H1 (cell line): ENCODE measurements at regions not wholly inside any gene's neighbourhood (a gene's known extent, or its start where the extent isn't known, plus 50 kb on each side); places are given as distances from the start of the nearest gene placed in this dataset.

Experiments
- CTCF ChIA-PET: fragments of 300-600 bp; sonication (Branson Sonifier 250); formaldehyde crosslinking; loops from one replicate; lab custom pipeline; 2021; ENCODE audit not compliant: partially characterized antibody; lab: Charles Lee
- POLR2A ChIA-PET: fragments of 300-600 bp; sonication (Branson Sonifier 250); formaldehyde crosslinking; loops from one replicate; lab custom pipeline; 2021; ENCODE audit warnings: inconsistent platforms; ENCODE audit not compliant: partially characterized antibody; lab: Charles Lee
- DNase-seq, 2 experiments: peaks; one replicate each; pipeline versions ENCODE4 v3.0.0 to v3.0.0-alpha.2; 2010 to 2022; ENCODE audit warnings: low spot score in 2 of 2, low read depth in 1 of 2, mixed read lengths in 1 of 2
- FAIRE-seq: peaks from 2 replicates; lab custom pipeline; 2011; peaks lifted over from hg19 to GRCh38; lab: Jason Lieb, UNC
- H2AFZ ChIP-seq: 2 replicates; pipeline ENCODE4 v1.8.1; 2012; ENCODE audit warnings: low read length, inconsistent platforms
- H2AK5ac ChIP-seq: 2 replicates; pipeline ENCODE4 v1.6.1; 2013; ENCODE audit warnings: low read depth, low read length
- H2BK120ac ChIP-seq: replicated peaks from 2 replicates; pipeline ENCODE3; 2013; ENCODE audit warnings: low read depth, low read length, inconsistent platforms
- H2BK12ac ChIP-seq: 2 replicates; pipeline ENCODE4 v1.6.1; 2013; ENCODE audit warnings: low read depth, low read length
- H2BK15ac ChIP-seq: 2 replicates; pipeline ENCODE4 v1.6.1; 2013; ENCODE audit warnings: low read length
- H2BK20ac ChIP-seq: 2 replicates; pipeline ENCODE4 v1.6.1; 2013; ENCODE audit warnings: low read length
- H2BK5ac ChIP-seq: 2 replicates; pipeline ENCODE4 v1.6.1; 2013; ENCODE audit warnings: low read depth, low read length
- H3K14ac ChIP-seq: 2 replicates; pipeline ENCODE4 v1.6.1; 2013; ENCODE audit warnings: inconsistent platforms; ENCODE audit not compliant: insufficient read length
- H3K18ac ChIP-seq: 2 replicates; pipeline ENCODE4 v1.6.1; 2013; ENCODE audit warnings: low read length; ENCODE audit errors: extremely low read depth
- H3K23ac ChIP-seq: 2 replicates; pipeline ENCODE4 v1.6.1; 2013; ENCODE audit warnings: inconsistent platforms; ENCODE audit not compliant: insufficient read length
- H3K23me2 ChIP-seq: 2 replicates; pipeline ENCODE4 v1.6.1; 2013; ENCODE audit warnings: low read depth, low read length
- H3K27ac ChIP-seq: 2 replicates; pipeline ENCODE4 v1.6.1; 2011; ENCODE audit warnings: low read depth, low read length, inconsistent platforms
- H3K27me3 ChIP-seq, 4 experiments: replicated peaks in 1 of 4; 1 replicate in 1 of 4; 2 replicates in 3 of 4; pipeline versions ENCODE4 v1.6.1 to v1.8.1; 2011 to 2013; ENCODE audit warnings: low read length in 3 of 4, mild to moderate bottlenecking in 3 of 4, inconsistent platforms in 2 of 4, mixed read lengths in 2 of 4, moderate library complexity in 1 of 4; ENCODE audit not compliant: control insufficient read depth in 3 of 4, insufficient read depth in 3 of 4; ENCODE audit errors: extremely low read depth in 1 of 4
- H3K36me3 ChIP-seq, 4 experiments: 2 replicates each; pipeline versions ENCODE4 v1.6.1 to v1.8.1; 2011 to 2013; ENCODE audit warnings: mild to moderate bottlenecking in 4 of 4, low read length in 3 of 4, moderate library complexity in 2 of 4, control low read depth in 1 of 4, inconsistent platforms in 1 of 4; ENCODE audit not compliant: insufficient read depth in 4 of 4, control insufficient read depth in 2 of 4
- H3K4ac ChIP-seq: replicated peaks from 2 replicates; pipeline ENCODE3; 2013; ENCODE audit warnings: low read length, low read depth, mixed read lengths, inconsistent platforms; ENCODE audit not compliant: insufficient read length
- H3K4me1 ChIP-seq, 4 experiments: replicated peaks in 1 of 4; 1 replicate in 1 of 4; 2 replicates in 3 of 4; pipeline versions ENCODE4 v1.6.1 to v1.8.1; 2011 to 2013; ENCODE audit warnings: low read length in 3 of 4, inconsistent platforms in 2 of 4, mixed read lengths in 1 of 4; ENCODE audit not compliant: insufficient read depth in 4 of 4, control insufficient read depth in 3 of 4
- H3K4me2 ChIP-seq, 2 experiments: 2 replicates each; pipeline versions ENCODE4 v1.6.1 to v1.8.1; 2011 to 2013; ENCODE audit warnings: low read depth in 2 of 2, low read length in 2 of 2, control low read depth in 1 of 2, inconsistent platforms in 1 of 2, mild to moderate bottlenecking in 1 of 2; ENCODE audit not compliant: insufficient read depth in 1 of 2
- H3K4me3 ChIP-seq, 4 experiments: fragments of 200-600, 300-600 bp in 1 of 4; sonication (generic), shearing (Covaris generic), sonication (Bioruptor Twin) in 1 of 4; 2 replicates each; pipeline versions ENCODE4 v1.5.1 to v1.8.1; 2011 to 2016; ENCODE audit warnings: low read length in 4 of 4, low read depth in 3 of 4, control low read depth in 2 of 4, inconsistent platforms in 2 of 4, mild to moderate bottlenecking in 2 of 4, mixed read lengths in 1 of 4, moderate library complexity in 1 of 4; ENCODE audit not compliant: insufficient read depth in 2 of 4; ENCODE audit errors: extremely low read depth in 1 of 4
- H3K56ac ChIP-seq: replicated peaks from 2 replicates; pipeline ENCODE3; 2013; ENCODE audit warnings: low read depth, mild to moderate bottlenecking, mixed read lengths, low read length, inconsistent platforms; ENCODE audit not compliant: insufficient read length
- H3K79me1 ChIP-seq: 2 replicates; pipeline ENCODE4 v1.6.1; 2013; ENCODE audit warnings: low read depth, low read length, control low read depth
- H3K79me2 ChIP-seq, 2 experiments: 2 replicates each; pipeline versions ENCODE4 v1.6.1 to v1.8.1; 2012 to 2013; ENCODE audit warnings: low read length in 2 of 2, mild to moderate bottlenecking in 2 of 2, inconsistent platforms in 1 of 2; ENCODE audit not compliant: insufficient read depth in 2 of 2, control insufficient read depth in 1 of 2
- H3K9ac ChIP-seq, 4 experiments: replicated peaks in 1 of 4; 1 replicate in 1 of 4; 2 replicates in 3 of 4; pipeline versions ENCODE4 v1.6.1 to v1.8.1; 2011 to 2013; ENCODE audit warnings: low read depth in 3 of 4, low read length in 3 of 4, control low read depth in 2 of 4, mild to moderate bottlenecking in 2 of 4, moderate library complexity in 2 of 4, inconsistent platforms in 1 of 4; ENCODE audit errors: extremely low read depth in 1 of 4
- H3K9me3 ChIP-seq, 2 experiments: 2 replicates each; pipeline versions ENCODE4 v1.6.1 to v1.8.1; 2012 to 2013; ENCODE audit warnings: mild to moderate bottlenecking in 2 of 2, moderate library complexity in 2 of 2, control low read depth in 1 of 2, inconsistent platforms in 1 of 2, low read depth in 1 of 2, low read length in 1 of 2, mixed read lengths in 1 of 2; ENCODE audit not compliant: insufficient read depth in 2 of 2
- H4K20me1 ChIP-seq, 2 experiments: replicated peaks in 1 of 2; 2 replicates each; pipeline versions ENCODE3 to v1.8.1; 2011 to 2013; ENCODE audit warnings: inconsistent platforms in 2 of 2, low read length in 2 of 2, mild to moderate bottlenecking in 1 of 2; ENCODE audit not compliant: insufficient read depth in 2 of 2, control insufficient read depth in 1 of 2
- H4K5ac ChIP-seq: 2 replicates; pipeline ENCODE4 v1.6.1; 2013; ENCODE audit warnings: low read length, low read depth, mixed read lengths, inconsistent platforms; ENCODE audit not compliant: insufficient read length
- H4K8ac ChIP-seq: 2 replicates; pipeline ENCODE4 v1.8.0; 2013; ENCODE audit warnings: mild to moderate bottlenecking, moderate library complexity, low read length, inconsistent platforms; ENCODE audit not compliant: insufficient read depth; ENCODE audit errors: extremely low read depth
- H4K91ac ChIP-seq: replicated peaks from 2 replicates; pipeline ENCODE3; 2013; ENCODE audit warnings: low read length, mixed read lengths, inconsistent platforms; ENCODE audit not compliant: insufficient read length
- BRCA1 ChIP-seq: IDR thresholded peaks from 2 replicates; pipeline ENCODE4 v1.6.1; 2012; ENCODE audit warnings: low read depth, low read length, improper control_type of control experiment
- CREB1 ChIP-seq: IDR thresholded peaks from 2 replicates; pipeline ENCODE4 v1.6.1; 2012; ENCODE audit warnings: inconsistent platforms
- FOSL1 ChIP-seq: IDR thresholded peaks from 2 replicates; pipeline ENCODE4 v1.6.1; 2011; ENCODE audit warnings: mild to moderate bottlenecking, low read depth, low read length, moderate library complexity; ENCODE audit not compliant: insufficient read depth
- HDAC6 ChIP-seq: IDR thresholded peaks from one replicate; pipeline ENCODE4 v1.7.1; 2012; ENCODE audit warnings: low read depth, mild to moderate bottlenecking, inconsistent platforms, low read length, moderate library complexity
- RFX5 ChIP-seq: IDR thresholded peaks from 2 replicates; pipeline ENCODE4 v1.6.1; 2011; ENCODE audit warnings: low read depth, low read length, improper control_type of control experiment, borderline replicate concordance
- RNF2 ChIP-seq: fragments of 200-900, 300-1000 bp; sonication (generic); IDR thresholded peaks from 2 replicates; pipeline ENCODE4 v1.7.1; 2016; ENCODE audit warnings: borderline replicate concordance, low read depth, mild to moderate bottlenecking, antibody characterized with exemption, low read length; ENCODE audit not compliant: poor library complexity, severe bottlenecking; ENCODE audit errors: missing control alignments
- SAP30 ChIP-seq: fragments of 300-600 bp; sonication (generic); IDR thresholded peaks from 2 replicates; pipeline ENCODE4 v1.7.1; 2012; ENCODE audit warnings: low read length, moderate library complexity, mild to moderate bottlenecking, inconsistent platforms; ENCODE audit not compliant: insufficient read depth, insufficient replicate concordance
- TEAD4 ChIP-seq: IDR thresholded peaks from 2 replicates; pipeline ENCODE4 v1.6.1; 2012; ENCODE audit warnings: low read depth, low read length, inconsistent platforms, mixed read lengths
- TF ChIP-seq, protein P1 (sequence below), 3 experiments: IDR thresholded peaks; 1 replicate in 2 of 3; 2 replicates in 1 of 3; pipeline versions ENCODE4 v1.5.1 to v1.6.1; 2011; ENCODE audit warnings: low read length in 3 of 3, mild to moderate bottlenecking in 3 of 3, inconsistent platforms in 2 of 3, low read depth in 1 of 3, moderate library complexity in 1 of 3; ENCODE audit not compliant: insufficient read depth in 1 of 3; ENCODE audit errors: control extremely low read depth in 1 of 3
- TF ChIP-seq, protein P2 (sequence below): IDR thresholded peaks from 2 replicates; pipeline ENCODE4 v1.6.1; 2011; ENCODE audit warnings: low read length, improper control_type of control experiment

DNA sequence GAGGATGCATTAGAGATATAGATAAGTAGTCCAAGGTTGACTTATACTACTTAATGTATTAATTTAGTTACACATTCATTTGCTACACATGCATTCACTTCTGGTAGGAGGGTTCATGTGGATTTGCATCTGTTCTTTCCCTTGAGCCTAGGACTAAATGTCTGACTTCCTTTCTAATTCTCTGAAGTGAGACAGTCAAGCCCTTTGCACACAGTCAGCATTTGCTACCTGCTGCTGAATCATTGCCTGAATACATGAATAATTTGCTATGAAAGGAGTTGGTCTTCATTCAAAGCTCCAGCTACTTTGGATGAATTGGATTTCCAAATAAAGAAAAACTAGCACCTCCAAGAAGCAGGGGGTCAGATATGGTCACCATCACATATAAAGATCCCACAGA lies 154.8 kb upstream of the DAB1 start:
- FAIRE-seq = no peak
- POLR2A ChIA-PET = no interaction called here

More for the DNA sequence above, 154.8 kb upstream of the DAB1 start:
- Histone ChIP-seq H3K4me1 (peaks cover 0 to 2% (median 0%) of the 10 kb centered on the region in 4 experiments; a peak in 1 of 7 replicates), H2BK120ac (no peak overlapping the region), H3K9me3 (no peaks in the 10 kb centered on the region), H2BK5ac (no peak overlapping the region), H3K4ac (no peak overlapping the region), H2AFZ (no peak overlapping the region), H3K4me2 (no peak overlapping the region), H3K9ac (no peak overlapping the region), H3K36me3 (no peaks in the 10 kb centered on the region), H3K56ac (no peak overlapping the region), H4K91ac (no peak overlapping the region), H4K5ac (no peak overlapping the region), H3K4me3 (no peak overlapping the region), H4K20me1 (no peaks in the 10 kb centered on the region)
- no peak for DNase-seq
- TF ChIP-seq RFX5 (no peak), FOSL1 (no peak), SAP30 (no peak), TEAD4 (no peak), BRCA1 (no peak), RNF2 (no peak), CREB1 (no peak), HDAC6 (no peak)
- TF ChIP-seq, protein P1, sequence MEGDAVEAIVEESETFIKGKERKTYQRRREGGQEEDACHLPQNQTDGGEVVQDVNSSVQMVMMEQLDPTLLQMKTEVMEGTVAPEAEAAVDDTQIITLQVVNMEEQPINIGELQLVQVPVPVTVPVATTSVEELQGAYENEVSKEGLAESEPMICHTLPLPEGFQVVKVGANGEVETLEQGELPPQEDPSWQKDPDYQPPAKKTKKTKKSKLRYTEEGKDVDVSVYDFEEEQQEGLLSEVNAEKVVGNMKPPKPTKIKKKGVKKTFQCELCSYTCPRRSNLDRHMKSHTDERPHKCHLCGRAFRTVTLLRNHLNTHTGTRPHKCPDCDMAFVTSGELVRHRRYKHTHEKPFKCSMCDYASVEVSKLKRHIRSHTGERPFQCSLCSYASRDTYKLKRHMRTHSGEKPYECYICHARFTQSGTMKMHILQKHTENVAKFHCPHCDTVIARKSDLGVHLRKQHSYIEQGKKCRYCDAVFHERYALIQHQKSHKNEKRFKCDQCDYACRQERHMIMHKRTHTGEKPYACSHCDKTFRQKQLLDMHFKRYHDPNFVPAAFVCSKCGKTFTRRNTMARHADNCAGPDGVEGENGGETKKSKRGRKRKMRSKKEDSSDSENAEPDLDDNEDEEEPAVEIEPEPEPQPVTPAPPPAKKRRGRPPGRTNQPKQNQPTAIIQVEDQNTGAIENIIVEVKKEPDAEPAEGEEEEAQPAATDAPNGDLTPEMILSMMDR (IDR thresholded peaks at IDR 0.05; ENCODE audit: control extremely low read depth in 1 of 3, insufficient read depth in 1 of 3, low read depth in 1 of 3, low read length in 3 of 3) = no peak
- TF ChIP-seq, protein P2, sequence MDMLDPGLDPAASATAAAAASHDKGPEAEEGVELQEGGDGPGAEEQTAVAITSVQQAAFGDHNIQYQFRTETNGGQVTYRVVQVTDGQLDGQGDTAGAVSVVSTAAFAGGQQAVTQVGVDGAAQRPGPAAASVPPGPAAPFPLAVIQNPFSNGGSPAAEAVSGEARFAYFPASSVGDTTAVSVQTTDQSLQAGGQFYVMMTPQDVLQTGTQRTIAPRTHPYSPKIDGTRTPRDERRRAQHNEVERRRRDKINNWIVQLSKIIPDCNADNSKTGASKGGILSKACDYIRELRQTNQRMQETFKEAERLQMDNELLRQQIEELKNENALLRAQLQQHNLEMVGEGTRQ = no peak
- TF ChIP-seq, all 59 proteins: peak for 0
- CTCF ChIA-PET = no interaction called here
- H2BK15ac ChIP-seq = no peak overlapping the region
- H3K79me1 ChIP-seq = no peaks in the 10 kb centered on the region
- no peaks in the 10 kb centered on the region for H3K79me2 ChIP-seq
- H3K23me2 ChIP-seq = no peaks in the 10 kb centered on the region
- no peaks in the 10 kb centered on the region for H3K27me3 ChIP-seq
- no peak overlapping the region for H4K8ac ChIP-seq
- no peak overlapping the region for H3K27ac ChIP-seq
- H3K18ac ChIP-seq = no peak overlapping the region
- no peak overlapping the region for H2BK12ac ChIP-seq
- H2BK20ac ChIP-seq = no peak overlapping the region; the same call in 1 of the 2 replicates
- H3K23ac ChIP-seq = no peak overlapping the region
- H3K14ac ChIP-seq = no peak overlapping the region
- H2AK5ac ChIP-seq = no peak overlapping the region
